ENCODE measurements at regions not wholly inside any gene's neighbourhood (a gene's known extent, or its start where the extent isn't known, plus 50 kb on each side); places are given as distances from the start of the nearest gene placed in this dataset.

GRCh38 chr20:55888685-55889084 lies 116.6 kb downstream of the CBLN4 start:
- DNase-seq = no peak
- H3K36me3 Mint-ChIP-seq (ENCODE audit: unreplicated experiment) = no peaks in the 10 kb centered on the region
- no peaks in the 10 kb centered on the region for H3K4me1 Mint-ChIP-seq (ENCODE audit: low read depth, unreplicated experiment)
- H3K9me3 Mint-ChIP-seq (ENCODE audit: unreplicated experiment) = peaks cover 2% of the 10 kb centered on the region
- no peak for TF ChIP-seq CTCF (IDR thresholded peaks at IDR 0.05; ENCODE audit: partially characterized antibody, unreplicated experiment)
- no peak overlapping the region for H3K4me3 Mint-ChIP-seq (ENCODE audit: unreplicated experiment)
- H3K27me3 Mint-ChIP-seq (ENCODE audit: unreplicated experiment) = no peaks in the 10 kb centered on the region
- H3K27ac Mint-ChIP-seq (ENCODE audit: unreplicated experiment) = no peak overlapping the region

GRCh38 chr20:55882910-55883309 lies 122.4 kb downstream of the CBLN4 start:
- no peak for DNase-seq
- Mint-ChIP-seq H3K9me3 (ENCODE audit: unreplicated experiment) (no peaks in the 10 kb centered on the region), H3K4me1 (ENCODE audit: low read depth, unreplicated experiment) (no peaks in the 10 kb centered on the region), H3K27me3 (ENCODE audit: unreplicated experiment) (no peaks in the 10 kb centered on the region), H3K27ac (ENCODE audit: unreplicated experiment) (no peak overlapping the region), H3K4me3 (ENCODE audit: unreplicated experiment) (no peak overlapping the region), H3K36me3 (ENCODE audit: unreplicated experiment) (no peaks in the 10 kb centered on the region)
- TF ChIP-seq CTCF (IDR thresholded peaks at IDR 0.05; ENCODE audit: partially characterized antibody, unreplicated experiment) = no peak

GRCh38 chr20:55882286-55882685 lies 123.0 kb downstream of the CBLN4 start:
- H3K9me3 Mint-ChIP-seq (ENCODE audit: unreplicated experiment) = no peaks in the 10 kb centered on the region

GRCh38 chr20:55881204-55881603 lies 124.1 kb downstream of the CBLN4 start:
- Mint-ChIP-seq H3K4me3 (ENCODE audit: unreplicated experiment) (no peak overlapping the region), H3K4me1 (ENCODE audit: low read depth, unreplicated experiment) (no peaks in the 10 kb centered on the region), H3K9me3 (ENCODE audit: unreplicated experiment) (no peaks in the 10 kb centered on the region), H3K27ac (ENCODE audit: unreplicated experiment) (no peak overlapping the region), H3K36me3 (ENCODE audit: unreplicated experiment) (no peaks in the 10 kb centered on the region), H3K27me3 (ENCODE audit: unreplicated experiment) (no peaks in the 10 kb centered on the region)
- no peak for TF ChIP-seq CTCF (IDR thresholded peaks at IDR 0.05; ENCODE audit: partially characterized antibody, unreplicated experiment)
- no peak for DNase-seq

More at GRCh38 chr20:55882286-55882685, 123.0 kb downstream of the CBLN4 start:
- no peak overlapping the region for H3K4me3 Mint-ChIP-seq (ENCODE audit: unreplicated experiment)
- H3K4me1 Mint-ChIP-seq (ENCODE audit: low read depth, unreplicated experiment) = no peaks in the 10 kb centered on the region
- no peaks in the 10 kb centered on the region for H3K36me3 Mint-ChIP-seq (ENCODE audit: unreplicated experiment)
- no peak for TF ChIP-seq CTCF (IDR thresholded peaks at IDR 0.05; ENCODE audit: partially characterized antibody, unreplicated experiment)
- DNase-seq = no peak
- H3K27ac Mint-ChIP-seq (ENCODE audit: unreplicated experiment) = no peak overlapping the region
- no peaks in the 10 kb centered on the region for H3K27me3 Mint-ChIP-seq (ENCODE audit: unreplicated experiment)

- H3K4me3 Mint-ChIP-seq (ENCODE audit: unreplicated experiment) = no peak overlapping the region
- no peaks in the 10 kb centered on the region for H3K36me3 Mint-ChIP-seq (ENCODE audit: unreplicated experiment)
- DNase-seq = no peak
- H3K9me3 Mint-ChIP-seq (ENCODE audit: unreplicated experiment) = no peaks in the 10 kb centered on the region
- no peaks in the 10 kb centered on the region for H3K4me1 Mint-ChIP-seq (ENCODE audit: low read depth, unreplicated experiment)
- no peak for TF ChIP-seq CTCF (IDR thresholded peaks at IDR 0.05; ENCODE audit: partially characterized antibody, unreplicated experiment)
- no peak overlapping the region for H3K27ac Mint-ChIP-seq (ENCODE audit: unreplicated experiment)
- H3K27me3 Mint-ChIP-seq (ENCODE audit: unreplicated experiment) = no peaks in the 10 kb centered on the region
Measured at GRCh38 chr20:55880361-55880760, 125.0 kb downstream of the CBLN4 start.

Measured in glutamatergic neuron (in vitro differentiated cells).